HG03175 (cell line): ENCODE measurements at regions not wholly inside any gene's neighbourhood (a gene's known extent, or its start where the extent isn't known, plus 50 kb on each side); places are given as distances from the start of the nearest gene placed in this dataset.
"Not testable (repeated sequence)": the region's sequence is repeated elsewhere in the genome, so short reads cannot be mapped to it uniquely, and the experiment has no call there.

Experiments
- ATAC-seq: cut with Tn5 transposase; IDR thresholded peaks from one replicate; pipeline ENCODE4 v1.9.1; 2021; ENCODE audit warnings: mild to moderate bottlenecking, moderate library complexity; ENCODE audit not compliant: unreplicated experiment

DNA sequence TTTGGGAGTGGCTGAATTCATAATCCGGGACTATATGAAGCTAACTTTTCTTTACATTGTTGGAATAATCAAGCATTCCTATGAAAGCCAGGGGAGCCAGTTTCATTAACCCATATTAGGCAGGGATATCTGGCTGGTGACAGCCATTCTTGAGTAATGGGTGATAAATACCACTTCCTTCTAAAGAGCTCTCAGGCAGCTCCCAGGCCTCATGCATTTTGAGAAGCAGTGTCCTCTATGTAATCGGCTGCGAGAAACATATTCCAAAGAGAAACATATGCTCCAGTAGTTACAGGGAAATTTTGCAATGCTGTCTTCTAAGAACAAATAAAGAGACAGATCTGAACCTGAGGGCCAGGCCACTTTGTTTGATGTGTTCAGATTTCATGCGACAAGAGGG lies 83.1 kb downstream of the MSX2 start:
- ATAC-seq: no peak

DNA sequence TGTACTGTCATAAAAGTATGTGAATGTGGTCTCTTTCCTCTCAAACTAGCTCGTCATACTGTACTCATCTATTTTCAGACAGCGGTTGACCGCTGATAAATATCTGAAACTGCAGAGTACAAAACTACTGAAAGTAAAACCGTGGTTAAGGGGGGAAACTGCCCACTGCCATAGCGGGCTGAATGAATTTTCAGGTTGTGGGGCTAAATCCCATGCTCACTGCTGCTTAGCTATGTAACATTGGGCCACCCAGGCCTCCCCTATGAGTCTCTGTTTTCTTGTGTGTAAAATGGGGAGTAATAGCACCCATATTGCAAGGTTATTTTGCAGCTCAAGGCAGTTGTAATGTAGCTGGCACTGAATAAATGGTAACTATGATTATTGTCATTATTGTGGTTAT lies 82.3 kb downstream of the MSX2 start:
- ATAC-seq: no peak

DNA sequence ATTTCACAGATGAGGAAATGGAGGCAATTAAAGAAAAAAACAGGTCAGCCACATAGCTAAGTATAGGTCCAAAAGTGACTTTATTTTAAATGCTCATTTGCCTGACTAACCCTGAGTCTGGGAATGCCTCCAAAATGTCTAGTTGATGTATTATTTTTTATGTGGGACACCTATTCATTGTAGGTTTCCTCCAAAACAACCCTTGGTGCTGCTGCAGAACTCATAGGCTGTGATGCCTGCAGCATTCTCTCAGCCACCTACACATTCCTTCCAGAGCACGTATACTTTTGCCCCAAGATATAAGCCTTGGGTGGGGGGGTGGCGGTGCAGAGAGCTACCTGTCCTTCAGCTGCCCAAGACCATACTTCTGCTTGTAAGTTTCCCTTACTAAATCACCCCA lies 77.4 kb downstream of the MSX2 start:
- ATAC-seq: no peak

DNA sequence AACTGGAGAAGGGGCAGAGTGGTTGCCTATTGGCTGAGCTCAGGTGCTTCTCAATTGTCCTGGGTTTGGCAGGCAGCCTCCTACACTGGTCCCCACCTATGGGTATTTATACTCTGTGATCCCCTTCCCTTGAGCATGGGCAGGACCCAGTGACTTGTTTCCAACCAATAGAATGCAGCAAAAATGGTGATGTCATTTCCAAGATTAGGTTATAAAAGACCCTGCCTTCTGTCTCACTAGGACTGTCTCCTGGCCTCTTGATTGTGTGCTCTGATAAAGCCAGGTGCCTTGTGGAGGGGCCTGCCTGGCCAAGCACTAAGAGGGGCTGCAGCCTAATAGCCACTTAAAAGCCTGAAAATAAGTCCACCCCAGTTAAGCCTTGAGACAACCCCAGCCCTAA lies 76.1 kb downstream of the MSX2 start:
- no peak for ATAC-seq

DNA sequence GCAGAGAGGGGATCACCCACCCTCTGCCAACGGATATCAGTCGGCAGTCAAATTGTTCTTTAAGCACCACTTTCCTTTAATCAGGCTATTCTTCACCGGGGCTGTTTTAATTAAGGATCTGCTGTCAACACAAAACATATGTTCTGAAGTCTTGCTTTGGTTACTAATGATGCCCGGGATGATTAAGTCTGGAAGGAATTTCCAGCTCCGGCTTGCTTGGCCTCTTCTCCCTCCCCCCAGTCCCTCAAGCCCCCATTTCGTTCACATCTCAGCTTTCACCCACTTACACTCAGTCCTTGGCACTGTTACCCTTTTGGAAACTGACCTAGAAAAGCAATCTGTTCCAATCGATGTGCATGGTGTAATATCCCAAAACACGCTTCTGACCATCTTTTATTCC lies 74.7 kb downstream of the MSX2 start:
- no peak for ATAC-seq

DNA sequence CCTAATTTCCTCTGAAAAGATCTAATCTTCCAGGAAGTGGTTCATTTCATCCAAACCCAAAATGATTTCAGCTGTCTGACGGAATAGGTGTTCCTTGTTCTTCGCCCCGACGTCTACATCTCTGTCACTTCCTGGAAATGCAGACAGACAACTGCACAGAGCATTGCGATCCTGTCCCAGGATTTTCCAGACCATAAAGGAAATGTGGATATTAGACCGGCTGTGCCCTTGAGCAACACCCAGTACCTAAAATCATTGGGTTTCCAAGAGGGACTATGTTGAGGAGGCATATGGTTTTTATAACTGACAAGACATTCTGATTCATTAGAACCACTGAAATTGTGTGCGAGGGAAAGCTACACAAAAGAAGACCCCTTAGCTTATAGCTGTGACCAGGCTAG lies 74.2 kb downstream of the MSX2 start:
- ATAC-seq: no peak

- ATAC-seq: no peak
Measured at GRCh38 chr5:174796711-174797192, 72.4 kb downstream of the MSX2 start.

- no peak for ATAC-seq
Measured at GRCh38 chr5:174794931-174795672, 70.7 kb downstream of the MSX2 start.

DNA sequence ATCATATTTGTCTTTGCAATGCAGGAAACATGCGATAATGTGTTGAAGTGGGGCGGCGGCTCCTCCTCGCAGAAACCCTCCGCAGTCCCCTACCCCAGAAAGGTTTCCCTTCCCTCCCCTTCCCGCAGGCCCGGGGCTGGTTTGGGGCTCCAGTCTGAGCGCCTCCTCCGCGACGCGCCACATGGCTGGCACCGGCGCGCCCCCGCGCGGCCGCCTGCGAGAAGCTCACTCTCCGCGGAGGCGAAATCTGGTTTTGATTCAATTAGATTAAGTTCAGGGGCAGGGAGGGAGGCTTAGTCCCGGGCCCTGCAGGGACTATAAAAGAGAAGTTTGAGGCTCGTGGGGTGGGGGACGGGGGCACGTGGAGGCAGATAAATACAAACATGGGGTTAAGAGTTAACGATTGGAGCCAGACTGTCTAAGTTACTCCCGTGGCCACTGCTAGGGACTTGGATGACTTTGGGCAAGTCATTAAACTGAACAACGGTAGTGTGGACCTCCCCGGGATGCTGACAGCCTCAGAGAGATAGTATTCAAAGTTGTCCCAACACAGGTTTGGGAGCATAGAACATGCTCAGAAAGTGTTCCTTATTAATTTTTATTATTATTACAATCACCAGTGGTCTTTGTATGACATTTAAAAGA lies 69.4 kb downstream of the MSX2 start:
- ATAC-seq: peak; percentile 74

DNA sequence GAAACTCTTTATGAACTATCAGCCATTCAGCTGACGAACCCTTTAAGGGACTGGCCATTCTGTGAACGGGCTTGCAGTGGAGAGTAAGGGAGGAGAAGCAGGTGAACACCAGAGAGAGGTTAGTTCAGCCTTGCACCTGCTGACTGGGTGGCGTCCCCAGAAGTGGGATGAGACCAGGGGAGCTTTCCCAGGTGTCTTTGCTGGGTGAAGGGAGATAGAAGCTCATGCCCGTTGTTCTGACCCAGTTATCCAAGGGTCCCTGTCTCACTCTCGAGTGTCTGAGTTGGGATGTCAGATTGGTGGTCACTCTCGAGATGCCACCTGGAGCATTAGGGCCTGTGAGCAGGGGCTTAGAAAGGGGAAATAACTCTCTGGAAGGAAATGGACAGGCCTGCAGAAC lies 68.7 kb downstream of the MSX2 start:
- no peak for ATAC-seq

GRCh38 chr5:174792265-174792664 lies 67.9 kb downstream of the MSX2 start:
- ATAC-seq: not testable (repeated sequence)

- ATAC-seq: no peak
Measured at GRCh38 chr5:174790906-174791305, 66.5 kb downstream of the MSX2 start.

DNA sequence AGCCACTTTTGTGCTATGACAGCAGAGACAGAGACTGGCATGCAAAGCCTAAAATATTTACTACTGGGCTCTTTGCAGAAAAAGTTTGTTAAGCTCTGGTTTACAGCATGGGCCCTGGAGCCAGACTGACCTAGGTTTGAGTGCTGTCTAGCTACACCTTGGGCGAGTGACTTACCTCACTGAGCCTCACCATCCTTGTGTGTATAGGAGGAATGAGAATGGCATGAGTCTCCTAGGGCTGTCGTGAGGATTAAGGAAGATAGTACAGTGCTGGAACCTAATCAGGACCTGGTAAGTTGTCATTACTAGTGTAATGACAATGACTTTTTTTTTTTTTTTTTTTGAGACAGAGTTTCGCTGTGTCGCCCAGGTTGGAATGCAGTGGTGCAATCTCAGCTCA lies 65.2 kb downstream of the MSX2 start:
- ATAC-seq: no peak

DNA sequence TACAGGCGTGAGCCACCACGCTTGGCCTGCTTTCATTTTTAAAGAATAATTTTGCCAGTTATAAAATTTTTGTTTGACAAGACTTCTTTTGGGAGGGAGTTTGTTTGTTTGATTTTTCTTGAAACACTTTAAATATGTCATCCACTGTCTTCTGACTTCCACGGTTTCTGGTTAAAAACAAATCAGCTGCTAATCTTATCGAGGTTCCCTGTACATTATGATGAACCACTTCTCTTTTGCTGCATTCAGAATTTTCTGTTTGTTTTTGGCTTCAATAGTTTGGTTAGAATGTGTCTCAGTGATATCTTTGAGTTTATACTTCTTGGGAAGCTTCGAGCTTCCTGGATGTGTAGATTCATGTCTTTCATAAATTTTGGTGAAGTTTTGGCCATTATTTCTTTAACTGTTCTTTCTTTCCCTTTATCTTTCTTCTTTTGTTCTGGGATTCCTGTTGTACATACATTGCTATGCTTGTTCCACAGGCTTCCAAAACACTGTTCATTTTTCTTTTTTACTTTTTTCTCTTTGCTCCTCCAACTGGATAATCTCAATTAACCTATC lies 60.8 kb downstream of the MSX2 start:
- no peak for ATAC-seq
